Thyroid gland (tissue), 4 donors: ENCODE measurements at regions not wholly inside any gene's neighbourhood (a gene's known extent, or its start where the extent isn't known, plus 50 kb on each side); places are given as distances from the start of the nearest gene placed in this dataset.

Experiments used
- CTCF ChIP-seq, 6 experiments: fragments of 200-600 bp in 3 of 6; fragments of 450-650 bp in 3 of 6; sonication (generic) in 3 of 6; IDR thresholded peaks; one replicate each; pipeline ENCODE4 v1.5.1; 2016 to 2019; ENCODE audit warnings: antibody characterized with exemption in 6 of 6, mild to moderate bottlenecking in 2 of 6, inconsistent platforms in 1 of 6, moderate library complexity in 1 of 6
- POLR2A ChIP-seq, 2 donors: fragments of 450-650 bp; IDR thresholded peaks; one replicate each; pipeline ENCODE4 v1.6.1; 2017; ENCODE audit warnings: antibody characterized with exemption in 2 of 2, mild to moderate bottlenecking in 2 of 2, moderate library complexity in 1 of 2

GRCh38 chr11:26780376-26781085 lies 58.7 kb upstream of the SLC5A12 start:
- TF ChIP-seq CTCF (IDR thresholded peaks at IDR 0.05), result no peak
- no peak for TF ChIP-seq POLR2A (IDR thresholded peaks at IDR 0.05)
